Activated CD4-positive, alpha-beta T cell treated with anti-CD3 and anti-CD28 coated beads, Interleukin-2, amount 50 U/mL, for 16 hours (primary cell): ENCODE measurements at regions not wholly inside any gene's neighbourhood (a gene's known extent, or its start where the extent isn't known, plus 50 kb on each side); places are given as distances from the start of the nearest gene placed in this dataset.
"Not testable (repeated sequence)": the region's sequence is repeated elsewhere in the genome, so short reads cannot be mapped to it uniquely, and the experiment has no call there.

Experiments
- DNase-seq: peaks from one replicate; pipeline ENCODE4 v3.0.0-alpha.2; 2020

DNA sequence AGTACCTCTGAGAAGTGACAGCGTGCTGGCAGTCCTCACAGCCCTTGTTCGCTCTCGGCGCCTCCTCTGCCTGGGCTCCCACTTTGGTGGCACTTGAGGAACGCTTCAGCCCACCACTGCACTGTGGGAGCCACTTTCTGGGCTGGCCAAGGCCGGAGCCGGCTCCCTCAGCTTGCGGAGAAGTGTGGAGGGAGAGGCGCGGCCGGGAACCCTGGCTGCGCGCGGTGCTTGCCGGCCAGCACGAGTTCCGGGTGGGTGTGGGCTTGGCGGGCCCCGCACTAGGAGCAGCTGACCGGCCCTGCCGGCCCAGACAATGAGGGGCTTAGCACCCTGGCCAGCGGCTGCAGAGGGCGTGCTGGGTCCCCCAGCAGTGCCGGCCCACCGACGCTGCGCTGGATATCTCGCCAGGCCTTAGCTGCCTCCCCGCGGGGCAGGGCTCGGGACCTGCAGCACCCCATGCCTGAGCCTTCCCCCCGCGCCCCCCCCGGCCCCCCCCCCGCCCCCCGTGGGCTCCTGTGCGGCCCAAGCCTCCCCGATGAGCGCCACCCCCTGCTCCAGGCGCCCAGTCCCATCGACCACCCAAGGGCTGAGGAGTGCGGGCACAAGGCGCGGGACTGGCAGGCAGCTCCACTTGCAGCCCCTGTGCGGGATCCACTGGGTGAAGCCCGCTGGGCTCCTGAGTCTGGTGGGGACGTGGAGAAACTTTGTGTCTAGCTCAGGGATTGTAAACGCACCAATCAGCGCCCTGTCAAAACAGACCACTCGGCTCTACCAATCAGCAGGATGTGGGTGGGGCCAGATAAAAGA lies 847.7 kb upstream of the CDH6 start:
- DNase-seq, result not testable (repeated sequence)

DNA sequence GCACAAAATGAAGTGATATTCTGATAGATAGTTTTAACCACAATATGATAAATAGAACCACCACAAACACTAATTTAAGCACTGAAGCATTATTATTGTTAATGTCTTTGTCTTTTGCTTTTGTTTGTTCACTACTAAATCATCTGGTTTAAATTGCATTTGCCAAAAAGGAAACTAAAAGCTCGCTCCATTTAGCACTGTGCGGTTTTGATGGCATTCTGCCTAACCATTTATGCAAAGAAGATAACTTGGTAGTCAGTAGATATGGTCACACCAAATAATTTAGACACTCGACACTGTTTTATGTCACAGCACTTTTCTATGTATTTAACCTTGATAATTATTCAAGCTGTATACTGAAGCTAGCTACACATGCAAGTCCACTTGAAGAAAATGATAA lies 849.8 kb upstream of the CDH6 start:
- DNase-seq, result no peak

DNA sequence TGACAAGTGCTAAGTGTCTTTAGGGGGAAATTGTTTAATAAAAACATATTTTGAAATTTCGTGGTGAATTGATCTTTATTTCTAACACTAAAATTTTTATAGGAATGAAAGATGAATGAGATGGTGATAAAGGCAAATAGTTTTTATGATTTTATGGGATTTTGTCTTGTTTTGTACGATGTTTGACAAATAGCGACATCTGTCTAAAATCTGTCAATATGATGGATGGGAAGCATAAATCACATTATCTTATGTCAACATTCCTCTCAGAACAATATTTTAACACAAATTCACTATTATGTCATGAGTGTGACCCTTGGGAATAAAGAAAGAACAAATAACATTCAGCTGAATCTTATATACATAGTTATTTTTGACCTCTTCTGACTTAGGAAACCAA lies 852.0 kb upstream of the CDH6 start:
- no peak for DNase-seq

DNA sequence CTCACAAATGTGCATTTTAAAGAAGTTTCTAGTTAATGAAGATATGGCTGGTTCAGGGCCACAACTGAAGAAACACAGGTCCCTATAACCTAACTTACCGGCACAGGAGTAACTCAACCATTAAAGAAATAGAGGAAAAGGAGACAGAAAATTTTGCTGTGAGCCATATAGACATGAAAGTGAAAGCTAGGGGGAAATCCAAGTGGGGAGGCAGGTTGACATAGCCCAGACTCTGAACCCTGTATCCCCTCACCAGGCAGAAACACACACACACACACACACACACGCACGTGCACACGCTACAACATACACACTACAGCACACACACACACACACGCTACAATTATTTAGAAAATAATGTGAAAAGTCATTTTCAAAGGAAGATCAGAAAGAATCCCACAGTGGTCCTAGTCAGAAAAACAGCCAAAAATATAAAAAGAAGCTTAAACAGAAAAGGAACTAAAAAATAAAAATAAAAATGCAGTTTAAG lies 856.4 kb upstream of the CDH6 start:
- DNase-seq, result no peak

DNA sequence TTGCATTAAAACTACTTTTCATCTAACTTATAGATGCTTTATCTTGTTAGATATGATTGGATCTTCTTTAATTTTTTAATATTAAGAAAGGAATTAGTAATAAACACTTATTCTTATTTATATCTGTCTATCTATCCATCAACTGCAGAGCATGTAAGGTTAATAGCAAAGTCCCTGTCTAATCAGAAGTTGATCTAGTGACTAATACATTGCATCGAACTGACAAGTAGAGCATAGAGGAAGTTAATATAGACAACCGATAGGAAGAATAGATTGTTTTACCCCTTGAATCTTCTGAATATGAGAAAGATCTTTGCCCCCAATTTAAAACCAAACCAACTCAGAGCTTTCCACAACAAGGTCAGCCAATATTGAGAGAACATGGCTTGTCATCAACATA lies 862.0 kb upstream of the CDH6 start:
- DNase-seq, result no peak

DNA sequence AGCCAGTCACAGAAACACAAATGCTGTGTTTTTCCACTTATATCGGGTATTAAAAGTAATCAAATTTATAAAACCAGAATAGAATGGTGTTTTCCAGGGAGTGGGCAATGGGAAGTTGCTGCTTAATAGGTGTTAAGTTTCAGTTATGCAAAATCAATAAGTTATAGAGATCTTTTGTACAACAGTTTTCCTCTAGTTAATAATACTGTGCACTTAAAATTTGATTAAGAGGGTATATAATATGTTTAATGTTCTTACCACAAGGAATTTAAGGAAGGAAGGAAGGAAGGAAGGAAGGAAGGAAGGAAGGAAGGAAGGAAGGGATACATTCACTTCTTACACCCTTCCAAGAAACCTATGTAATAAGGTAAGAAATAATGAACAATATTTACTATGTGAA lies 867.7 kb upstream of the CDH6 start:
- DNase-seq, result no peak

DNA sequence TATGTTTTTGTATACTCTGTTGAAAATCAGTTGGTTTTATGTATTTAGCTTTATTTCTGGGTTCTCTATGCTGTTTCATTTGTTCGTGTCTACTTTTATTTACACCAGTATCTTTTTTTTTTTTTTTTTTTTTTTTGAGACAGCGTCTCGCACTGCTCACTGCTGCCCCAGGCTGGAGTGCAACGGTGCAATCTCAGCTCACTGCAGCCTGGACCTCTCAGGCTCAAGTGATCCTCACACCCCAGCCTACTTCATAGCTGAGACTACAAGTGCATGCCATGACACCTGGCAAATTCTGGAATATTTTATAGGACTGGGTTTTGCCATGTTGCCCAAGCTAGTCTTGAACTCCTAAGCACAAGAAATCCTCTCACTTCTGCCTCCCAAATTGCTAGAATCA lies 869.4 kb upstream of the CDH6 start:
- DNase-seq, result no peak

DNA sequence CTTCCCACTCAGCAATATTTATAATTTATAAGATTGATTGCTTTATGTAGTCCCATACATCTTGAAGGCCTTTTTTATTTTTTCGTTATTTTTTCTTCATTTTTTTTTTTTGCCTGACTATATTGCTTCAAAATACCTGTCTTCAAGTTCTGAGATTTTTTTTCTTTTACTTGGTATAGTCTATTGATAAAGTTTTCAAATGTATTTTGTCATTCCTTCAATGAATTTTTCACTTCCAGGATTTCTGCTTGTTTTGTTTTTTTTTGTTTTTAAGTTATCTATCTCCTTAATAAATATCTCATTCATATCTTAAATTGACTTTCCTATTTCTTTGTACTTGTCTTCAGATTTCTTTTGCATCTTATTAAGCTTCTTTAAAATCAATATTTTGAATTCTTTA lies 905.6 kb upstream of the CDH6 start:
- DNase-seq, result no peak

DNA sequence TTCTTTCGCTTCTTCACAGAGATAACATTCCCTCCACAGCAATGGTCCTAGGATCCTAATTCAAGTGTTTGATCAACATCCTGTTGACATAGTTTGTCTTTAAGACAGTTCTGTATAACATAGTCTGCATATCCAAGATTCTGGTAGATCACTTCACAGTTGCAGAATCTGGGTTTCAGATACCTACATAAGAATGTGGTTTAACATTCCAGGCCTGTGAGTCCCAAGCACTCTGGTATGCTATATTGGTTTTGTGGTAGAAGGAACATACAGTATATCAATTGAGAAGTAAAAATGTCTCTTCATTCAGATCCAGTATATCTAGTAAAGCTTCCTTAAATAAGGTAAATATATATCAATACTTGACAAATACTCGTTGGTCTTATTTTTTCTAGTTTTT lies 914.2 kb upstream of the CDH6 start:
- DNase-seq, result no peak

DNA sequence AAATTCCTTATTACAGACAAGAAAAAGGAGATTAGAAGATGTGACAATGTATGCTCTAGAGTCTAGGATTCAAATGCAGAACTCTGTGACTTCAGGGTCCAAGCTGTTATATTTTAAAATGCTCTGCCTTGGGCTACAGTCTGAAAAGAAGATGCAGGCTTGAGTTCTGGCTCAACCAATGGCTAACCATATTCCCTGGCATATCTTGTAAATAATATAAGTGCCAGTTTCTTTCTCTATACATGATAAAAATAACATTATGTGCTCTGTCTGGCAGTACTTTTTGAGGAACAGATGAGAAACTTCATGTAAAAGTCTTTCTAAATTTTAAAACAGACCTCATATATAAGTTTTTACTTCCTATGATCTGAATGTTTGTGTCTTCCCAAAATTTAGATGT lies 926.5 kb upstream of the CDH6 start:
- no peak for DNase-seq

DNA sequence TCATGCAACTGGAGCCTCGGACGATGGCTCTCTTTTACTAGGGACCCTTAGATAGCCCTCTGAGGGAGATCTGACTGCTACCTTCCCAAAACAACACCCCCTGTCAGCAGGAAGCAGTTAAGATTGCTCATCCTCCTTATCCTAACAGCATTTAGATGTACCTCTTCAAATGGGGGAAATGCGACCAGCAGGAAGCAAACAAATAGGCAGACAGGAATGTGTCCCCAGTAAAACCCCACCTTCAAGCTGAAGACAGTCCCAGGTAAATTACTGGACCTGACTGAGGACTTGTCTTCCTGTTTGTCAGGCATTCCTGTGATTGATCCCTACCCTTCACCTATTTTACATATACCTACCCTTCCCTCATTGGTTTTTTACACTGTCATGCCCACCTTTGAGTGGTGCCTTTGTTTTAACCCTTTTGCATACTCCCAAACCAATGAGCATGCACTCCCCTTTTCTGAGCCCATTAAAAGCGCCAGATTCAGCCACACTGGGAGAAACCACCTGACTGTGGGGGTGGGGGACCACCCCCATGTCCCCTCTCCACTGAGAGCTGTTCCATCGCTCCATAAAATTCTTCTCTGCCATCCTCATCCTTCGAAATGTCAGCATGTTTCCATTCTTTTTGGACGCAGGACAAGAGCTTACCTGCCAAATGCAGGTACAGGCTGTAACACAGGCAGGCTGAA lies 954.0 kb upstream of the CDH6 start:
- DNase-seq, result no peak

DNA sequence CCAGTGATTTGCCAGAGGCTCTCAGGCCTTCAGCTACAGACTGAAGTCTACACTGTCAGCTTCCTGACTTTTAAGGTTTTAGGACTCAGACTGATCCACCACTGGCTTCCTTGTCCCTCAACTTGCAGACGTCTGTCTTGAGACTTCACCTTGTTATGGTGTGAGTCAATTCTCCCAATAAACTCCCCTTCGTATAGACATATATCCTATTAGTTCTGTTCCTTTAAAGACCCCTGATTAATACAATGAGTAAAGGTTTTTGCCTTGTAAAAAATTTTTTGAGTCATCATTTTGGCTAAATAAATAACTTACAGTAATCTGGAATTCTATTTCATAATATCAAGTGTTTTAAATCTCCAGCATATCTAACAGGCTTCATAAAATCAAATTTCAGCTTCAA lies 956.3 kb upstream of the CDH6 start:
- DNase-seq, result no peak

DNA sequence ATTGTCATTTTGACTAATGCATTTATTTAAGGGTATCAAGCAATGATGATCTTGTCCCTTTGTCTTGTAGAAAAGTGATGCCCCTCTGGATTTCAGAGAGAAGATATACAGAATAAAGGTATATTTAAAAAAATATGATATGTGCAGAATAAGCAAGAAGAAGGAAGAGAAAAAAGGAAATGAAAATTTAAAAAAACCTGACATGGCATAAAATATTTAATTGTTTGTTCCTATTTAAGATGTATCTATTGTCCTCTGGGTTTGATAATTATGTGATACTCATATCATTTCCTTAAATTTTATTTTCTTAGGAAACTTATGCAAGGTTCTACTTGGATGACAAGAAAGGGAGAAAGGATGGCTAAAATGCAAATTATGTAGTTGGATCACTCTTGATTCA lies 983.7 kb upstream of the CDH6 start:
- DNase-seq, result no peak

DNA sequence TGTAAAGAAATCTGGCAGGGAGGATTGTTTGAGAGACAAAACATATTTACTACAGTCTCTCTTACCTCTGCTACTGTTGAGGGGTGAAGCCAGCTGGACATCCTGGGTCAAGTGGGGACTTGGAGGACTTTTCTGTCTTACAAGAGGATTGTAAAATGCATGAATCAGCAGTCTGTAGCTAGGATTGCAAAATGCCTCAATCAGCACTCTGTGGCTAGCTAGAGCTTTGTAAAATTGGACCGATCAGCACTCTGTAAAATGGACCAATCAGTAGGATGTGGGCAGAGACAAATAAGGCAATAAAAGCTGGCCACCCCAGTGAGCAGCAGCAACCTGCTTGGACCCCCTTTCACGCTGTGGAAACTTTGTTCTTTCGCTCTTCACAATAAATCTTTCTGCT lies 995.8 kb upstream of the CDH6 start:
- DNase-seq, result no peak

DNA sequence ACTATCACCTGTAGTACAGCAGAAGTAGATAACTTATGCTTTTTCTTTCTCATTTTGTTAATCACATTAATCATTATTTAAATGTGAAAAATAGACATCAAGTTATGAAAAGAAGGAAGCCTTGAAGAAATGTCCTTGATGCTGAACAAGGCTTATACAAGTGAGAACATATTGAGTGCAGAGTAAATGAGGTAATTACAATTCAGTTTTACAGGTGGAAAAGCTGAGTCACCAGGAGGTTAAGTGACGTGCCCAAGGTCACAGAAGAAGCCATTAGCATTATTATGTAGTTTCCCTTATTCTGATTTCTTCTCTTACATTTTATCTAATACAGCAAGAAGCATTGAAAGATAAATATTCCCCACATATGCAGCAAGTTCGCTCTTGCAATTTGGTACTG lies 998.5 kb upstream of the CDH6 start:
- no peak for DNase-seq

DNA sequence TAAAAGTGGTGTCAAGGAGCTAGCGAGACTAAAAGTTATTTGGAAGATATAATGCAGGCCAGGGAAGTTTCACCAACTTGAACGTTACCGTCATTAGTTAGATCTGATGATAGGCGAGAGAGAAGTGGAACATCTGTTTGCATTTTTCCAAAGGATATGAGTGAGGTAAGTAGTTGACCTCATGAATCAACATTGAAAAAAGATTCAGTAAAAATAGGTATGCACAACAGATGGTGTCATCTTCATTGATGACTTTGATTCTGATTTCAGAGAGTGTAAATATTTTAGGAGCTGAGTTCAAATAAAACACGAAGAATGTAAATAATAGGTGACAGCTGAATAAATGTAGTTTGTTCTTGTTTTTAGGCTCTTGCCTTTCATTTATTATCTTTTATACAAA lies 998.9 kb upstream of the CDH6 start:
- DNase-seq, result no peak

DNA sequence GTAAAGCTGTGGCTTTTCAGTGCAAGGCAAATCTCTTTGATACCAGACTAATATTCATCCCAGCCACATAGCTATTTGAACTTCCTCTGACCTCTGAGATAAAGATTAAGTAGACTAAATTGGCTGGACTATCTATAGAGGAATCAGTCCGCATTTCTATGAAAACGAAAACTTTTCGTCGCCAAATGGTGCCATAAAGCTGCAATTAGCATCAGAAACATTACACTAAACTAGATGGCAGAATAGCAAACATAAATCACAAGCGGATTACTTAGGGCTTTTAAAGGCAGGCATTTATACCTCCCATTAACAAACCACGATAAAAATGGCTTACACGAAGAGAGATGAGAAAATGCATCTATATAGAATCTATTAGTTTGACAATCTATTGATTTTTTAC lies 1009.7 kb upstream of the CDH6 start:
- no peak for DNase-seq

DNA sequence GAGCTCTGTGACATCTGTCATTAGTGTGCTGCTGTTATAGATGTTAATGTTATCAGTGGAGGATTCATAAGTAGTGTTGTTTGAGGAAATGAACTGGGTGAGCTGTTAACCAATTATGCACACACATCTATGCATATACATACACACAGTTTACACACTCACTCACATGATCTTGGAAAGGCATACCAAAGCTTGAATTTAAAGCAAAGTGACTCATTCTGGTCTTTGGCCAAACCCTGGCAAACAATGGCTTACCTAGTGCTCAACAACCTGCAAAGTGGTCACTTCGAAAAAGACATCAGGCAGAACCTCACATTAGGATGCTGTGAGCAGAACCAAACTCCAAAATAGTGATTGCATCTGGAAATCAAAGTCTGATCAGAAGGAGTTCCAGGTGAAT lies 1037.3 kb upstream of the CDH6 start:
- no peak for DNase-seq

DNA sequence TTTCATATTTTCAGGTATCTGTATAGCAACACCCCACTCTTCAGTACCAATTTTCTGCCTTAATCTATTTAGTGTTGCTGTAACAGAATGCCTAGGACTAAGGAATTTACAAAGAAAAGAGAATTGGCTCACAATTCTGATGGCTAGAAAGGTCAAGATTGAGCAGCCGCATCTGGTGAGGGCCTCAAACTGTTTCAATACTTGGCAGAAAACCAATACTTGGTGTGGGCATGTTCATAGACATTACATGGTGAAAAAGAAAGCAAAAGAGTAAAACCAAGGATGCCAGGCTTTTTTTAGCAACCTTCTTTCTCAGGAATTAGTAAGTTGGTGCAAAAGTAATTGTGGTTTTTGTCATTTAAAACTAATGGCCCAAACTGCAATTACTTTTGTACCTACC lies 1041.1 kb upstream of the CDH6 start:
- no peak for DNase-seq

DNA sequence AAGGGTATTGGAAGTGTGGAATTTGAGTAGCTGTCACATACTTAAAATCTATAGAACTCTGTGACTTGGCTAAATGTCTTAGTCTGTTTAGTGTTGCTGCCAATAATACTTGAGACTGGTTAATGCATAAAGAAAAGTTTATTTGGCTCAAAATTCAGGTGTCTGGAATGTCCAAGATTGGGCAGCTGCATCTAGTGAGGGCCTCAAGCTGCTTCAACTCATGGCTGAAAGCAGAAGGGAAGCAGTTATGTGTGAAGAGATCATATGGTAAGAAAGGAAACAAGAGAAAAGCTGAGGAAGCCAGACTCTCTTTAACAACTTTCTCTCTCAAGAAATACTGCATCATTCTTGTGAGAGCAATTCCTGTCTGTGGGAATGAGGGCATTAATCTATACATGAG lies 1043.3 kb upstream of the CDH6 start:
- no peak for DNase-seq

DNA sequence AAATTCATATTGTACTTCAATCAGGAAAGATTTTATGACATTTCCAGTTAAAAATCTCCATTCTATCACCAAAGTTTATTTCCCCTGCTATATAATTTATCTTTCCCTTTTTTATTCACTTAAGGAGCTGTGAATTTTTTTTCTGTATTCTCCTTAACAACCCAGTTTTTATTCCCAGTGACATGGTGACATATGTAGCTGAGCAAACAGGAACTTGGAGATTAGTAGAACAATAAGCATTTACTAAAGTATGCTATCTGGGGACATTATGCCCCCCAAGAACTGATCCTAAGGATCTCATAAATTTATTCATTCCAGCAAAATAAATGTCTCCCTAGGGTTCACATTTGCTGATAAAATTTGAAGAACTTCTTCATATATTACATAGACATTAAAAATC lies 1044.0 kb upstream of the CDH6 start:
- no peak for DNase-seq

DNA sequence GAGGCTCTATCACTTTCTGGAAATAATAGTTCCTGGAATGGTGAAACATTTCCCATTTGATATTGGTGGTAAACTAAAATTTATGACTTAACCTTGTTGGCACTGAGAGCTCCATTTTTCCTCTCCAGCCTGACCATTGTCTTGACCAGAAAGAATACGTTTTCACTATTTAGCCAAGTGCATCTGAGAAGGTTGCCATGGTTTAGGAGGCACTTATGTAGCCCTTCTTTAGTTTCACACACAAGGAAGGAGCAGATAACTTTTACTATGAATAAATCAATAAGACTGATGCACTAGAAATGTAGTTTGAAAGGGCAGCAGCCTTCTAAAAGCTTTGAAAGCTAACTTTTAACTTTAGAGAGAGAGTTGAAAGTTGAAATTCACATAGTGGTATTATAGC lies 1045.5 kb upstream of the CDH6 start:
- DNase-seq, result no peak

DNA sequence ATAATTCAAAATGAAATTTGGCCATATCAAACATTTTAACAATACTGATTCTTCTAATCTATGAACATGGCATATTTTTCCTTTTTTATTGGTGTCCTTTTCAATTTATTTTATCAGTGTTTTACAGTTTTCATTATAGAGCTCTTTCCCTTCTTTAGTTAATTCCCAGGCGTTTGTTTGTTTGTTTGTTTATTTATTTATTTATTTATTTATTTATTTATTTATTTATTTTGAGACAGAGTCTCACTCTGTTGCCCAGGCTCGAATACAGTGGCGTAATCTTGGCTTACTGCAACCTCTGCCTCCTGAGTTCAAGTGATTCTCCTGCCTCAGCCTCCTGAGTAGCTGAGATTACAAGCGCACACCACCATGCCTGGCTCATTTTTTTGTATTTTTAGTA lies 1049.4 kb upstream of the CDH6 start:
- not testable (repeated sequence) for DNase-seq

DNA sequence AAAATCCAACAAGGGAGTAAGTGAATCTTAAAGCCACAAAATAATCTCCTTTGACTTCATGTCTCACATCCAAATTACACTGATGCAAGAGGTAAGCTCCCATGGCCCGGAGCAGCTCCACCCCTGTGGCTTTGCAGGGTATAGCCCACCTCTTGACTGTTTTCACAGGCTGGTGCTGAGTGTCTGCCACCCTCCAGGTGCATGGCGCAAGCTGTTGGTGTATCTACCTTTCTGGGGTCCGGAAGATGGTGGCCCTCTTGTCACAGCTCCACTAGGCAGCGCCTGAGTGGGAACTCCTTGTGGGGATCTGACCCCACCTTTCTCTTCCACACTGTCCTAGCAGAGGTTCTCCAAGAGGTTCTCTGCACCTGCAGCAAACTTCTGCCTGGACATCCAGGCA lies 1051.1 kb upstream of the CDH6 start:
- DNase-seq, result no peak

DNA sequence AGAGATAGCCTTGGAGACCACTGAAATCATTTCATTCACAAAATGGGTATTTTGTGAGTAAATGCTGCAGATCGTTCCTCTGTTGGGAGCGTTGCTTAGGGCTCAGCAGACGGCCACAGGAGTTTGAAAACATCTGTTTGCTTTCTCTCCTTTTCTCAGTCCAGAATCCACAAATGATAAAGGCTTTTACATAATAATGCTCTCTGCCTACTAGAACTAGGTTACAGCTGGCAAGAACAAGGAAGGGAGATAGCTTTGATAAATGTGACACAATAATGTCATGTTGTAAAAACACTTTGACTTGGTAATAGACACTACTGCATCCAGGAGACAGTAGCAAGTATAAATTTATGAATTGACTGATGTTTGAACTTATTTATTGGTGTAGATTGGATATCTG lies 1072.4 kb upstream of the CDH6 start:
- DNase-seq, result no peak
